ENCODE measurements at regions not wholly inside any gene's neighbourhood (a gene's known extent, or its start where the extent isn't known, plus 50 kb on each side); places are given as distances from the start of the nearest gene placed in this dataset.

- no peak for TF ChIP-seq CTCF (IDR thresholded peaks at IDR 0.05)
- TF ChIP-seq POLR2A (IDR thresholded peaks at IDR 0.05): no peak
These were observed 108.1 kb downstream of the ADCYAP1 start for GRCh38 chr18:1012775-1013174.

Measured in right lobe of liver (tissue), 4 donors.